H1 (cell line): ENCODE measurements at regions not wholly inside any gene's neighbourhood (a gene's known extent, or its start where the extent isn't known, plus 50 kb on each side); places are given as distances from the start of the nearest gene placed in this dataset.

Experiments used
- CEBPB ChIP-seq: IDR thresholded peaks from 2 replicates; pipeline ENCODE4 v1.6.1; 2012; ENCODE audit warnings: low read depth, low read length
- CTCF ChIP-seq, 3 experiments: IDR thresholded peaks; 1 replicate in 2 of 3; 2 replicates in 1 of 3; pipeline versions ENCODE4 v1.5.1 to v1.6.1; 2011; ENCODE audit warnings: low read length in 3 of 3, mild to moderate bottlenecking in 3 of 3, inconsistent platforms in 2 of 3, low read depth in 1 of 3, moderate library complexity in 1 of 3; ENCODE audit not compliant: insufficient read depth in 1 of 3; ENCODE audit errors: control extremely low read depth in 1 of 3
- EZH2 ChIP-seq: fragments of 200-600 bp; sonication (generic); IDR thresholded peaks from 2 replicates; pipeline ENCODE4 v1.7.1; 2012; ENCODE audit warnings: low read depth, mild to moderate bottlenecking, moderate library complexity, low read length, inconsistent platforms; ENCODE audit not compliant: severe bottlenecking
- FOSL1 ChIP-seq: IDR thresholded peaks from 2 replicates; pipeline ENCODE4 v1.6.1; 2011; ENCODE audit warnings: mild to moderate bottlenecking, low read depth, low read length, moderate library complexity; ENCODE audit not compliant: insufficient read depth
- MAX ChIP-seq: IDR thresholded peaks from 2 replicates; pipeline ENCODE4 v1.6.1; 2012; ENCODE audit warnings: inconsistent platforms
- POLR2A ChIP-seq, 2 experiments: IDR thresholded peaks; 1 replicate in 1 of 2; 2 replicates in 1 of 2; pipeline ENCODE4 v1.6.1; 2011; ENCODE audit warnings: low read depth in 2 of 2, low read length in 2 of 2, mild to moderate bottlenecking in 2 of 2; ENCODE audit errors: control extremely low read depth in 1 of 2
- POLR2AphosphoS5 ChIP-seq: IDR thresholded peaks from 2 replicates; pipeline ENCODE4 v1.6.1; 2011; ENCODE audit warnings: low read depth, low read length

DNA sequence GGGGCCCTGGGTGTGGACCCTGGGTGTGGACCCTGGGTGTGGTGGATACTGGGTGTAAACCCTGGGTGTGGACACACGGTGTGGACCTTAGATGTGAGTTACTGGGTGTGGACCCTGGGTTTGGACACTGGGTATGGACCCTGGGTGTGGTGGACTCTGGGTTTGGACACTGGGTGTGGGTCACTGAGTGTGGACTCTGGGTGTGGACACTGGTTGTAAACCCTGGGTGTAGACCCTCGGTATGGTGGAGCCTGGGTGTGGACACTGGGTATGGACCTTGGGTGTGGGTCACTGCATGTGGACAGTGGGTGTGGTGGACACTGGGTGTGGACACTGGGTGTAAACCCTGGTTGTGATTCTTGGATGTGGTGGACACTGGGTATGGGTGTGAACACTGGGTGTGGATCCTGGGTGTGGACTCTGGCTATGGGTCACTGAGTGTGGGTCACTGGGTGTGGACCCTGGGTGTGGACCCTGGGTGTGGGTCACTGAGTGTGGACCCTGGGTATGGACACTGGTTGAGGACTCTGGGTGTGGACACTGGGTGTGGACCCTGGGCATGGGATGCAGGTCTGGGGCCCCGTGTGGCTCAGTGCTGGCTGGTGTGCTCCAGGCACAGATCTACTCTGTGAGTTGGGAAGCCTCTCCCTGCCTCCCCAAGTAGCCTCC lies 356.2 kb downstream of the GLRX3 start:
- TF ChIP-seq CTCF (IDR thresholded peaks at IDR 0.05; ENCODE audit: control extremely low read depth in 1 of 3, insufficient read depth in 1 of 3, low read depth in 1 of 3, low read length in 3 of 3) (no peak), CEBPB (no peak), FOSL1 (no peak), POLR2AphosphoS5 (no peak), EZH2 (no peak), POLR2A (IDR thresholded peaks at IDR 0.05; ENCODE audit: control extremely low read depth in 1 of 2, low read depth in 2 of 2, low read length in 2 of 2) (no peak), MAX (no peak)
